ENCODE measurements at regions not wholly inside any gene's neighbourhood (a gene's known extent, or its start where the extent isn't known, plus 50 kb on each side); places are given as distances from the start of the nearest gene placed in this dataset.

DNA sequence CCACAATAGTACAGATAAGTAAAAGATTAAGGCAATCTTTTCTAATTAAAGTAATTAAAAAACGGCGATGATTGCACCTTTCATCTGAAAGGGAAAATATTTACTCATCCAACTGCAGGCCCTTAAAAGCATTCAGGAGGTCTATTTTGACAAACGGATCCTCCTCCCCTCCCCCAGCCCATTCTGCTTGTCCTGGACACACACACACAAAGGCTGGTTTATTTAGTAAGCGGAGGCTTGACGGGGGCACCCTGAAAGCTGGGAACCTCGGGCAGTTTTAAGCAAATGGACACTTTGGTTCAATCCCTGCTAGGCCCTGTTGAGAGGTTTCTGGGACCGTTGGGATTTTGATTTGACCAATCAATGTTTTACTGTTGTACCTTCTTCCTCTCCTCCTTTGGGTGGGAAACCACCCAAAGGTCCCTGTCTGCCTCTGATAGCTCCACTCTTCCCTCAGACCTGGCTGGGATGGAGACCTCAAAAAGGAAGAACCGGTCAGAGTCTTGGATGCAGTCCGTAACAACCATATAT, 135.8 kb upstream of the HAAO start:
- SMC1A ChIA-PET (ENCODE audit: uncharacterized antibody, unreplicated experiment), result interaction anchor here (0.7 to 2.2 kb wide), 2 partner anchors 61 to 69 kb away, joined by 3 to 5 read pairs; no protein-coding TSS in a partner anchor
- H3K36me3 ChIP-seq (ENCODE audit: control insufficient read depth in 2 of 2, insufficient read depth in 2 of 2, low read length in 1 of 2), result no peaks in the 10 kb centered on the region
- POLR2A ChIA-PET, result interaction anchor here (0.6 kb wide), 1 partner anchor 1780 kb away, joined by 3 read pairs; no protein-coding TSS in a partner anchor
- in situ Hi-C loops (cut with MboI) (no loop called here), intact Hi-C loops (cut with micrococcal nuclease; ENCODE audit: unreplicated experiment) (no loop called here)
- BruUV-seq (replicated peaks), result no TSS peak
- FAIRE-seq (no peak), DNase-seq (ENCODE audit: low read depth, low spot score) (no peak), ATAC-seq (no peak)
- TF ChIP-seq HDGF (IDR thresholded peaks at IDR 0.05) (no peak), CHD2 (IDR thresholded peaks at IDR 0.05; ENCODE audit: borderline replicate concordance, low read depth, low read length) (no peak), WRNIP1 (IDR thresholded peaks at IDR 0.05; ENCODE audit: borderline replicate concordance, low read depth, low read length) (no peak), SPI1 (IDR thresholded peaks at IDR 0.05; ENCODE audit: borderline replicate concordance, insufficient read depth, low read depth, low read length) (no peak), NFYA (IDR thresholded peaks at IDR 0.05; ENCODE audit: borderline replicate concordance, low read depth, low read length) (no peak), POLR2AphosphoS5 (IDR thresholded peaks at IDR 0.05; ENCODE audit: low read length) (no peak), RUNX3 (IDR thresholded peaks at IDR 0.05; ENCODE audit: low read length) (no peak), EGR1 (IDR thresholded peaks at IDR 0.05; ENCODE audit: borderline replicate concordance in 1 of 2, low read depth in 2 of 2, low read length in 2 of 2) (no peak), MTA3 (IDR thresholded peaks at IDR 0.05; ENCODE audit: borderline replicate concordance, low read length) (no peak), CHD4 (IDR thresholded peaks at IDR 0.05) (no peak)
- H3K27me3 ChIP-seq (replicated peaks in 1 of 2; ENCODE audit: control insufficient read depth in 2 of 2, insufficient read depth in 2 of 2, low read length in 1 of 2), result no peaks in the 10 kb centered on the region
- H2AFZ ChIP-seq (ENCODE audit: control insufficient read depth, low read depth, low read length), result no peak overlapping the region
- H3K9ac ChIP-seq (ENCODE audit: control insufficient read depth, insufficient read depth, low read length), result no peak overlapping the region
- no peak overlapping the region for H3K27ac ChIP-seq (ENCODE audit: control insufficient read depth, insufficient read depth)
- H3K4me1 ChIP-seq (ENCODE audit: control insufficient read depth, insufficient read depth, low read length), result no peaks in the 10 kb centered on the region
- no peaks in the 10 kb centered on the region for H4K20me1 ChIP-seq (ENCODE audit: control insufficient read depth, insufficient read depth)
- H3K4me2 ChIP-seq (ENCODE audit: control insufficient read depth, insufficient read depth), result no peak overlapping the region
- WGBS (ENCODE audit: insufficient coverage, insufficient replicate concordance, low lambda C conversion rate, missing lambda C conversion rate), result 37% methylated on average over 9 of the region's 9 CpGs
- CTCF ChIA-PET, result interaction anchor here (1.0 to 3.6 kb wide), 4 partner anchors 9 to 213 kb away, joined by 3 to 18 read pairs (median 4); no protein-coding TSS in a partner anchor
- H3K9me3 ChIP-seq (replicated peaks; ENCODE audit: control insufficient read depth, insufficient read depth, low read length), result no peaks in the 10 kb centered on the region
- RAD21 ChIA-PET (ENCODE audit: unreplicated experiment), result no interaction called here
- no peak overlapping the region for H3K4me3 ChIP-seq
- H3K79me2 ChIP-seq (ENCODE audit: control insufficient read depth, insufficient read depth, low read length), result no peaks in the 10 kb centered on the region
